ENCODE measurements at regions not wholly inside any gene's neighbourhood (a gene's known extent, or its start where the extent isn't known, plus 50 kb on each side); places are given as distances from the start of the nearest gene placed in this dataset.

DNA sequence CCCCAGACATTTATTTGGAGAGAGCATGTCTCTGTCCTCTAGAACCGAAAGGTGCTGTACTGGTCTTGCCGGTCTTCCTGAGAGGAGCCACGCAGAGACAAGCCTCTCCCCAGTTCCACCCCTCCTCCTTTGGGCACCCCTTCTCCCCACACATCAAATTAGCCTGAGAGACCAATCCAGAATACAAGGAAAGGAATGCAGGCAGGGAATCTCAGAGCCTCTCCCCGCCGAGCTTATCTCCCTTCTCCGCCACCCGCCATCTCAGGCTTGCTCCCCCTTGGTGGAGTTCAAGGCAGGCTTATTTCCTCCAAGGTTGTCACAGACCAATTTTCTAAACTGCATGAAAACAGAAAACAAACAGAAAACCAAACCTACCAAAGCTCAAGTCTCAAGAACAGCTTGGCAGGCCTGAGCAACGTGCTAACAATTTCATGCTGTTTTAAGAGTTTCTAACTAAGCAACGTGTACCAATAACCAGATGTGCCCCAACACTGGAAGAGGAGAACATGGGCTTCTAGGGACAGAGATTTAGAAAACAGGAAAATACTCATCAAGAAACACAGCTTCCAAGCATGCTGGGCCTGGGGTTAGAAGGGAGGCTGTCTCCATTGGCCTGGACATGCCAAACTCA is 124.5 kb upstream of the PKDCC start:
- Mint-ChIP-seq H3K4me3 (no peak overlapping the region), H3K9me3 (ENCODE audit: low read depth) (no peaks in the 10 kb centered on the region), H3K27me3 (no peaks in the 10 kb centered on the region), H3K27ac (no peak overlapping the region), H3K4me1 (ENCODE audit: low read depth) (no peaks in the 10 kb centered on the region), H3K36me3 (no peaks in the 10 kb centered on the region)

DNA sequence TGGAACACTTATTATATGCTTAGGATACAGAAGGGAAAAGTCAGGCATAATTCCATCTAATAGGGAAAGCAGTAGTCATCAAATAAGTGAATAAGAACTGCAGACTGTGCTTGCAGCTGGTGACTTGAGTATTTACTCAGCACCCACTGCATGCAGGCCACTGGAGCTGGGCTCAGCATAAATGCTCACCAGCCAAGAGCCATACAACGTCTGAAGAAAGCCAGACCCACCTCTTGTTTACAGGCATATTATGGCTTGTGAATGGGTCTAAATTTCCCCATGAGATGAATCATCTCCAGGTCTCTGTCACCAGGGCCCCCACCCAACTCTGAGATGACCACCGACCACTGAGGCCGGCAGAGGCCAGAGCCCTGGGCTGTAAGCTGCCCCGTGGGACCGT is 123.8 kb upstream of the PKDCC start:
- H3K9me3 Mint-ChIP-seq (ENCODE audit: low read depth), result no peaks in the 10 kb centered on the region
- no peaks in the 10 kb centered on the region for H3K4me1 Mint-ChIP-seq (ENCODE audit: low read depth)
- H3K36me3 Mint-ChIP-seq, result no peaks in the 10 kb centered on the region
- no peaks in the 10 kb centered on the region for H3K27me3 Mint-ChIP-seq
- no peak overlapping the region for H3K4me3 Mint-ChIP-seq
- no peak overlapping the region for H3K27ac Mint-ChIP-seq

DNA sequence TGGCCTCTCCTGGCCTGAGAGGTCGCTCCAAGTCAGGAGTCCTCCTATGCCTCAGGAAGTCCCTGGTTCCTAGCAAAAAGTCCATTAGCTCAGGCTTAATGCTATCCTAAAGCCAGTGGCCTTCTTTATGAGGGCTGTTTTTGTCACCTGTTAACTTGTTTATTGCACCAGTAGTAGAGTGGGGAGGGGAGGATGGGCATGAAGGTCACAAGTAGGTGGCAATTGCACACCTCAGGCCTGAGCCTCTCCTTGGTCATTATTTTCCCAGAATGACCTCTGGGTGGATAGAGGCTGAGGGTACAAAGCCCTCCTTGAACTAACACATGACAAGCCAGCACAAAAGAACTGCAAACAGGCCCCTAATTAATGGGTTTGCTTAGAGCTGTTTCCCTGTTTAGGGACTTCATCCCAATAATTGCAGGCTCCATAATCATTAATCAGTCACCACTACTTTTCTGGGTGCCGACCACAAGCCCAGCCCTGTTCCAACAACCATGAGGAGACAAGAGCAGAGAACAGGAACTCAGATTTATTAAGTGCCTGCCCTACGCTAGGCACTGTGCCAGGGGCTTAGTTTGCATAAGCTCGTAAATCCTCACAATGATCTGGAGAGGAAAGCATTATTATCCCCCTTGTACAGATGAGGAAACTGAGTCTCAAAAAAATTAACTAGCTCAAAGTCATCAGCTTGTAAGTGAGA is 123.0 kb upstream of the PKDCC start:
- Mint-ChIP-seq H3K27ac (no peak overlapping the region), H3K4me1 (ENCODE audit: low read depth) (no peaks in the 10 kb centered on the region), H3K36me3 (no peaks in the 10 kb centered on the region), H3K9me3 (ENCODE audit: low read depth) (no peaks in the 10 kb centered on the region), H3K4me3 (no peak overlapping the region), H3K27me3 (no peaks in the 10 kb centered on the region)

DNA sequence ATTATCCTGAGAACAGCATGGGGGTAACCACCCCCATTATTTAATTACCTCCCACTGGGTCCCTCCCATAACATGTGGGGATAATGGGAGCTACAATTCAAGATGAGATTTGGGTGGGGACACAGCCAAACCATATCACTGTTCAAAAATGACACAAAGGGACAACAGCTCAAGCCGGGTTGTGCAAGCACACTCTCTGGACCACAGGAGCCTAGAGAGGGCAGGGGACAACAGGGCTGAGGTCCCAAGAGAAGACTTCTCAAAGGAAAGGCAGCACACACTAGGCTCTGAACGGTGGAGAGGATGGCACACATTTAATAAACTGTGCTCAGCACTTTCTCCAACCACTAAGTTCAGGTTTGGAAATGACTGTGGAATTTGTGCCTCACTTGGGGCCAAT is 122.1 kb upstream of the PKDCC start:
- Mint-ChIP-seq H3K36me3 (no peaks in the 10 kb centered on the region), H3K4me3 (no peak overlapping the region), H3K27ac (no peak overlapping the region), H3K9me3 (ENCODE audit: low read depth) (no peaks in the 10 kb centered on the region), H3K4me1 (ENCODE audit: low read depth) (no peaks in the 10 kb centered on the region), H3K27me3 (no peaks in the 10 kb centered on the region)

DNA sequence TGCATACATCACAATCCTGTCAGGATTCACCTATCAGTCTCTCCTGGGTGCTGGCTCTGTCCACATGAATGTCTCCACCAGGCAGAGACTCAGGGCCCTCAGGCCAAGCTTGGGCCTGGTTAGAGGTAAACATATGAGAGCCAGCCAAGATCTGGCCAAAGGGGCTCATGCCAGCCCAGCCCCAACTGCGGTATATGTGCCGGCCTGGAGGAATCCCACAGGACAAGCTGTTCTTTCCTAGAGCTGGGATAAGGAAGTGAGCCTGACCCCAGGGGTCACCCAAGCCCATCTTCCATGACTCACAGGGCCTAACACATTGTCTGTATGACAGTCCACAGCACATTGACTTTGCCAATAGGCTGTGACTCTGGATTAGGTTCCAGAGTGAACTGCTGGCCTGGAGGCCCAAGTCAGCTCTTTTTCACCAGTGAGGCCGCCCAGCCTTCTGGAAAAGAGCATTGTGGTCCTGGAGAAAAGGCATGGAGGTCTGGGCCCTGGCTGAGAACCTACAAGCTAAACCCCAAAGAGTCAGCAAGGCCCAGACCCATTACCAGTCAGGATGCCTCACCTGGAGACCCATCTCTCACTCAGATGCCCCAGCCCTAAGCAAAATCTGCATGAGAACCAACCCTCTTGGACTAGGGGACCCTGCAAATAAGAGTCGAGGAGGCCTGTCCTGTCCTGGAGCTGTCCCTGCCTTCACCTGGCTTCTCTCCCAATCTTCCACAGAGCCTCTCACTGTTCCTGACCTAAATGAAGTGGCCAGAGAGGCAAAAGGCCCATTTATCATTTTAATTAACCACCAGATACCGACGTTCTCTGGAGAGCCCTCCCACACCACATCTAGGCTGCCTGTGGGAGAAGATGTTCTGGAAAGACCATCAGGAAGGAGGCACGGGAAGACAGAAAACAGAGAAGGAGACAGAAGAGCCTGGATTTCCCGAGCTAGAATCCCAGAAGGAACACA is 120.9 kb upstream of the PKDCC start:
- H3K4me3 Mint-ChIP-seq, result no peak overlapping the region
- no peaks in the 10 kb centered on the region for H3K36me3 Mint-ChIP-seq
- H3K9me3 Mint-ChIP-seq (ENCODE audit: low read depth), result no peaks in the 10 kb centered on the region
- H3K4me1 Mint-ChIP-seq (ENCODE audit: low read depth), result no peaks in the 10 kb centered on the region
- no peak overlapping the region for H3K27ac Mint-ChIP-seq
- no peaks in the 10 kb centered on the region for H3K27me3 Mint-ChIP-seq

DNA sequence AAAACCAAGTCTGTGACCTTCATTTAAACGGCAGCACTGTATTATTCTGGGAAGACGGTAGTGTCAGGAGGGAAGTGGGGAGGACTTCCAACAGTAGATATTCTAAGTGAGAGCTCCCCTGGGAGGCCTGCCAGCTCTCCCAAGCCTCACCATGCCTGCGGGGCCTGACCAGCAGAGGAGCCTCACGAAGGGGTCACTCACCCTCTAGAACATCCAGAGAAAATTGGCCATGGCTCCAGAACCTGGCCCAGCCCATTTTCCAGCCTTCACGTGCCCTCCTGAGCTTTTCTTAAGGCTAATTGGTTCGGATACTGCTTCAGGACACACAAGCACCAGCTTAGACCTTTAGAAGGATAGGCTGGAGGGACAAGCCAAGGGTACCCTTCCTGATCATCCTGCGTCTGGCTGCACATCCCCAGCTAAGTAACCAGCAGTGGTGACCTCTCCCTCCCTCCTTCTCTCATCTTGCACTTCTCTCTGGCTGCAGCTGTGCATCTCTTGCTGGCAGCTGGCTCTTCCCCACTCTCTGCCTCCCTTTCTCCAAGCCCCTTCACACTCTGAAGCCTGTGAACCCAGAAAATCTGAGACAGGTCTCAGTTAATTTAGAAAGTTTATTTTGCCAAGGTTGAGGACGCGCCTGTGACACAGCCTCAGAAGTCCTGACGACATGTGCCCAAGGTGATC is 120.1 kb upstream of the PKDCC start:
- no peak overlapping the region for H3K27ac Mint-ChIP-seq
- no peak overlapping the region for H3K4me3 Mint-ChIP-seq
- H3K36me3 Mint-ChIP-seq, result no peaks in the 10 kb centered on the region
- no peaks in the 10 kb centered on the region for H3K9me3 Mint-ChIP-seq (ENCODE audit: low read depth)
- H3K27me3 Mint-ChIP-seq, result no peaks in the 10 kb centered on the region
- H3K4me1 Mint-ChIP-seq (ENCODE audit: low read depth), result no peaks in the 10 kb centered on the region

DNA sequence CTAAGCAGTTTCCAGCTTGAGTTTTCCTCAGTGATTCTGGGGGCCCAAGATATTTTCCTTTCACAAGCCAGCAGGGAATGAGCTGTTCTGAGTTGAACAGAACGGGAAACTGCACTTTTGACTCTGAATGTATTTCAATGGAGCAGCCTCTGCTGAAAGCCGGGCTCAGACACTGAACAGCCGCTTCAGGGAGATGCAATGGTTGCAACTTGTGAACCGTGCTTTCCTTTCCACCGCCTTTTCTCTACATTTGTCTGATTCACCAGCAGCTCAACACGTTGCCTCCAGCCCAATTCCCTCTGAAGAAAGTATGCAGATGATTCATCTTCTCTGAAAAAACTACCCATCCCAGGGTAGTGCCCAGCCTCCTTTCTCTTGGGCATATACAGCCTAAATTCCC is 119.3 kb upstream of the PKDCC start:
- Mint-ChIP-seq H3K4me3 (no peak overlapping the region), H3K36me3 (no peaks in the 10 kb centered on the region), H3K9me3 (ENCODE audit: low read depth) (no peaks in the 10 kb centered on the region), H3K4me1 (ENCODE audit: low read depth) (no peaks in the 10 kb centered on the region), H3K27ac (no peak overlapping the region), H3K27me3 (no peaks in the 10 kb centered on the region)

DNA sequence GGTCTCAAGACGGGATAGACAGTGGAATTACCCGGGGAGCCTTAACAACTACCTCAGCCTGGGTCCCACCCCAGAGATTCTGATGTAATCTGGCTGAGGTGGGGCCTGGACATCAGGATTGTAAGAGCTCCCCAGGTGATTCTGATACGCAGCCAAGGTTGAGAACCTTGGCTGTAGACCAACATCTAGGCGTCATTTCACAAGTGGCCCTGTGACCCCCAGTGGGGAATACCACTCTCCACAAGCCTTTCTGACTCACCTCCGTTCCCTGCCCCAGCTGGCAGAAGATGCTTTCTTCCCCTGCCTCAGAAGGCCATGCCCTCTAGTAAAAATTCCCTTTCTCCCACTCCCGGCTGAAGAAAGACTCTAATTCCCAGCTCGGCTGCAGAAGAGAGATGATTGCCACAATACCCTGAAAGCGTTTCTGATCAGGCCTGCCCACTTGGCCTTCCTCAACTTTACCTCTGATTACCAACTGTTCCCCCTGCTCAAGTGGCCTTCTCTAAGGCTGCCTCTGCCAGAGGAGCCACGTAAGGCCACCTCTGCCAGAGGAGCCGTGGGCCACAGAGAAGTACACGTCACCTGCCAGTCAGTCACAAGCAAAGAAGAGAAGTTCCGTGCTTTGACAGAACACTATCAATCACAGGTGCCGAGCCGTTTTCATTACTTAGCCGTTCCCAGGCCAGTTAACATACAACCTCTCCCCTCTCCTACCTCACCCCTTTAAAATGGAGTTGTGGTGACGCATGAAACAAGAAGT is 116.8 kb upstream of the PKDCC start:
- no peak overlapping the region for H3K4me3 Mint-ChIP-seq
- H3K9me3 Mint-ChIP-seq (ENCODE audit: low read depth), result no peaks in the 10 kb centered on the region
- H3K27me3 Mint-ChIP-seq, result no peaks in the 10 kb centered on the region
- no peak overlapping the region for H3K27ac Mint-ChIP-seq
- H3K4me1 Mint-ChIP-seq (ENCODE audit: low read depth), result no peaks in the 10 kb centered on the region
- no peaks in the 10 kb centered on the region for H3K36me3 Mint-ChIP-seq

DNA sequence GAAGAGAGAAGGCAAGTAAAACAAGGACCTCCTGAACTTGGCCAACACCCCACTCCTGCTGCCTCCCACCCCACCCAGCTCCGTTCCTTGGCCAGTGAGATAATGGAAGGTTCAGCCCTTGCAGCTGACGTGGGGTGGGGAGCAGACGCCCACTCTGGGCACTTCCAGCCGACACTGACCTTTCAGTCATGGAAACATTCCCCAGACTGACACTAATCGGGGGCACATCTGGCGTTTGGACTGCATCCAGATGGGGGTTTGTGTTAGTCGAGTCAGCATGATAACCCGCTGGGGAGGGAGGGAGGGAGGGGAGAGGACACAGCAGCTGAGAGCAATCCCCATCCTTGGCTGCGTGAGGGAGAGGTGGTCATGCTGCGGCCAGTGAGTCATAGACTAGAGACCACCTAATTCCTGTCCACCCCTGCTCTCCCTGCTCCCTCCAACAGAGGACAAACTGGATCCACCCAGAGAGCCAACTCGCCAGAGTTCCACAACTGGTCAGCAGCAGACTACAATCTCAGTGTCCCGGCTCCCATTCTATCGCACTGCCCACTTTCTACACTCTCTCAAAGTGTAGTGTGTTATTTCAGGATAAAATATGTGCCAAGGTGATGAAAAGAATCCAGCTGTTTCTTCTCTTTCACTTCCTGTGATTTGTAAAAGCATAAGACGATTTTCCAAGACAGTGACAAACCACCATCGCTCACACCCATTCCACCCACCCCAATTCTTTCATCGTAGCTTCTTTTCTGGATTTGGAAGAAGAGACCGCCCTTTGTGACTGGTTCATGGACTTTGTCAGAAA is 115.4 kb upstream of the PKDCC start:
- Mint-ChIP-seq H3K27me3 (no peaks in the 10 kb centered on the region), H3K4me3 (no peak overlapping the region), H3K4me1 (ENCODE audit: low read depth) (no peaks in the 10 kb centered on the region), H3K9me3 (ENCODE audit: low read depth) (no peaks in the 10 kb centered on the region), H3K36me3 (no peaks in the 10 kb centered on the region), H3K27ac (no peak overlapping the region)

DNA sequence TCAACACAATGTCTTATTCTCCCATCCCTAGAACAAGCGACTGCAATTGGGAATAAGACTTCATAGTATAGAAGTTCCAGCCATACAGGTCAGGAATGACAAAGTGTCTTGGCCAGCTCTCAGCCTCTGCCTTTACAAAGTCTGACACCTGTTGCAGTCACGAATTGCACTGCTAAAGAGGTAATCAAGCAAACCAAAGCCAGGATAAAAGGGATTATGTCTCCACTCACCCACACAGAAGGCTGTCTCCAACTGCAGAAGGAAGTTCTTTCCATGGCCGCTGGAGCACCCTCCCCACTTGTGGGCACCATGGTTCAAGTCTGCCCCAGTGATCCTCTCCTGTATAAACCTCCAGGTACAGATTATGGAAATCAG is 114.8 kb upstream of the PKDCC start:
- Mint-ChIP-seq H3K27ac (no peak overlapping the region), H3K4me3 (no peak overlapping the region), H3K9me3 (ENCODE audit: low read depth) (no peaks in the 10 kb centered on the region), H3K36me3 (no peaks in the 10 kb centered on the region), H3K27me3 (no peaks in the 10 kb centered on the region), H3K4me1 (ENCODE audit: low read depth) (no peaks in the 10 kb centered on the region)

DNA sequence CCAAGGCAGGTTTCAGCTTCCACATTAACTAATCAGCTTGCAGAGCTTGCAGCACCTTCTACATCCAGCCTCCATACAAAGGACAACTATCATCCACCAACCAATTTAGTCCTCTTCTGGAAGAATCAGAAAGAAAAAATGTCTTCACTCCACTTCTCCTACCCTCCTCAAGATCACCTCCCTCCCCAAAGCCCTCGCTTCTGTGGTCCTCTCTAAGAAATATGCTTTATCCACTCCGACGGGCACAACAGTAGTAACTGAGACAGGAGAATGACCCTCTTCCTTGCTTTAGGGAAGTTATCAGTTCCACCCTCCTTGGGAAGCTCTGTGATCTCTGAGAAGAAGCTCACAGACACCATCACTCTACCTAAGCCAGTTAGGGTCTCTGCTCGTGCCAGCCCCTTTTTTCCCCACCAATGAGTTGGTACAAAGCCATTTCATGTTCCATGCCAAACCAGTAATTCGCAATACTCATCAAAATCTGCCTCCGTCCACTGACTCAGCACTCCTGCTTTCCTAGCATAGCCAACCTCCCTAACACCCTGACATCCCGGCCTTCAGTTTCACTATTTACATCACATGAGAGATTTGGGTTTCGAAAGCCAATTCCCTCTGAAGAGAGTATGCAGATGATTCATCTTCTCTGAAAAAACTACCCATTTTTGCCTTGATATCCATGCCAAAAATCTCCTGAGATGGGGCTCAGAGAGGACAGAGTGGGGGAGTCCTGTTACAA is 114.1 kb upstream of the PKDCC start:
- H3K9me3 Mint-ChIP-seq (ENCODE audit: low read depth), result no peaks in the 10 kb centered on the region
- no peaks in the 10 kb centered on the region for H3K36me3 Mint-ChIP-seq
- no peaks in the 10 kb centered on the region for H3K4me1 Mint-ChIP-seq (ENCODE audit: low read depth)
- no peak overlapping the region for H3K4me3 Mint-ChIP-seq
- no peaks in the 10 kb centered on the region for H3K27me3 Mint-ChIP-seq
- no peak overlapping the region for H3K27ac Mint-ChIP-seq

DNA sequence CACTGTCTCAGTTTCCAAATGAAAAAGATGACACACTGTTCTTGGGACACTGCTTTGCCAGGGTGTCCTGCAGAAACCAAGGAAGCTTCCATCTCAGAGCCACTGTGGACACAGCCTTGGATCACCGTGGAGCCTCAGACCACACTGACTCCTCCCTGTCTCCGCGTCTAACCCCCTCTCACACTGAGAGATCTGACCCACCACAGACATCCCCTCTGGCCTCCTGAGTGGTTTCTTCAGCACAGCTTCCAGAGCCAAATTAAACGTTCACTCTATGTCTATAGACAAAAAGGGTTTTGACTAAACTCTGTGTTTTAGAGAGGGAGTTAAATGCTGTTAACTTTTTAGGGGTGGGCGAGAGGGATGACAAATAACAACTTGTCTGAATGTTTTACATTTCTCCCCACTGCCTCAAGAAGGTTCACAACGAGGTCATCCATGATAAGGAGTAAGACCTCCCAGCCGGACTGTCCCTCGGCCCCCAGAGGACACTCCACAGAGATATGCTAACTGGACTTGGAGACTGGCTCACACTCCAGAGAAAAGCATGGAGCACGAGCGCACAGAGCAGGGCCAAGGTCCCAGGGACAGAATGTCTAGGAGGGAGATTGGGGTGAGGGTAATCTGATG is 113.4 kb upstream of the PKDCC start:
- Mint-ChIP-seq H3K36me3 (no peaks in the 10 kb centered on the region), H3K27me3 (no peaks in the 10 kb centered on the region), H3K9me3 (ENCODE audit: low read depth) (no peaks in the 10 kb centered on the region), H3K4me3 (no peak overlapping the region), H3K4me1 (ENCODE audit: low read depth) (no peaks in the 10 kb centered on the region), H3K27ac (no peak overlapping the region)

DNA sequence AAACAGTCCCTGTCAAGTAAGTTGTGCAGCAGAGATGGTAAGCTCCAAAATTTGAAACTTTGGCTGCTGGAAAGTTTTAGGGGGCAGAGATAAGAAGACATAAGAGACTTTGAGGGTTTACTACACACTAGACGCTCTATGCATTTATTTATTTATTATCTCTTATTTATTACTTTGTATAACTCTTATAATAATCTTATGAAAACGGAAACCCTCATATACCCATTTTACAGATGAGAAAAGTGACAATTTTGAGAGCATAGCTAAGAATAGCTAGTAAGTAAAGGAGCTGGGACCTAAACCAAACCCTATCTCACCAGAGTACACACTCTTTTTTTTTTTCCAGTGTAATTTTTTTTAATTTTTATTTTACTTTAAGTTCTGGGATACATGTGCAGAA is 112.8 kb upstream of the PKDCC start:
- Mint-ChIP-seq H3K27ac (no peak overlapping the region), H3K4me3 (no peak overlapping the region), H3K27me3 (no peaks in the 10 kb centered on the region), H3K4me1 (ENCODE audit: low read depth) (no peaks in the 10 kb centered on the region), H3K9me3 (ENCODE audit: low read depth) (no peaks in the 10 kb centered on the region), H3K36me3 (no peaks in the 10 kb centered on the region)
